Colonic mucosa (tissue), 4 donors: ENCODE measurements at regions not wholly inside any gene's neighbourhood (a gene's known extent, or its start where the extent isn't known, plus 50 kb on each side); places are given as distances from the start of the nearest gene placed in this dataset.

Experiments
- DNase-seq: peaks from one replicate; pipeline ENCODE4 v3.0.0-alpha.2; 2020
- H3K27ac ChIP-seq: fragments of 200-600 bp; one replicate; pipeline ENCODE4 v1.8.0; 2021
- H3K27me3 ChIP-seq: fragments of 200-600 bp; one replicate; pipeline ENCODE4 v1.8.0; 2021
- H3K36me3 ChIP-seq: fragments of 200-600 bp; one replicate; pipeline ENCODE4 v1.8.0; 2021
- H3K4me1 ChIP-seq: fragments of 200-600 bp; one replicate; pipeline ENCODE4 v1.8.0; 2021; ENCODE audit warnings: mild to moderate bottlenecking
- H3K4me3 ChIP-seq: fragments of 200-600 bp; one replicate; pipeline ENCODE4 v1.8.0; 2021
- H3K9ac ChIP-seq, 2 donors: one replicate each; pipeline ENCODE4 v1.7.0; 2013; ENCODE audit warnings: control low read depth in 2 of 2, low read depth in 2 of 2, low read length in 2 of 2
- H3K9me3 ChIP-seq: fragments of 200-600 bp; one replicate; pipeline ENCODE4 v1.8.0; 2021
- intact Hi-C: fragments of 100-400 bp; cut with DNase I; formaldehyde crosslinking; loops from one replicate; pipeline ENCODE4 v1.14.1; 2022
- TF ChIP-seq, protein P1 (sequence below): fragments of 200-600 bp; IDR thresholded peaks from one replicate; pipeline ENCODE4 v1.8.0; 2022; ENCODE audit warnings: antibody characterized with exemption, mild to moderate bottlenecking
- donor health status: healthy.
- donor health status: DM: no; HTN: no; CAD: no.
- donor health status: DM: no; HTN: no; CAD: no.

DNA sequence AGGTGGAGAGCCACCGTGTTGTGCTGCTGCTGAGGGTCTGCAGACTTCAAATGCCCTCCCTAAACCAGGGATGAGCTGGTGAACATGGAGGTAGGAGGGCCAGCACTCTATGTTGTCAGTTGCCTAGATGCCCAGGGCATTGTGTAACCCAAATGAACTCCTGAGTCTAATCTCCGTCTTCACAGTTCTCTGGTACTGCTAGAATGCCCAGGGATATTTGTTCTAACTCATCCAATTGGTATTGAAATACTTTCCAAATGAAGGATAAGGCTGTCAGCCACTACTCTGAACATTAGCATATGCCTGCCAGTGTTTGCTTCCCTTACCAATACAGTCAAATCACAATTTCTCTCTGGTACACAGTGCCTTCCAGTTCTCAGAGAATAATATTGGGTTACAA lies 492.6 kb downstream of the SLC4A3 start:
- no peak overlapping the region for H3K27ac ChIP-seq
- no peaks in the 10 kb centered on the region for H3K9me3 ChIP-seq
- no peaks in the 10 kb centered on the region for H3K27me3 ChIP-seq
- intact Hi-C loops, result no loop called here
- no peak overlapping the region for H3K9ac ChIP-seq
- no peaks in the 10 kb centered on the region for H3K36me3 ChIP-seq
- H3K4me1 ChIP-seq, result no peaks in the 10 kb centered on the region
- DNase-seq, result no peak
- no peak overlapping the region for H3K4me3 ChIP-seq
- TF ChIP-seq, protein P1, sequence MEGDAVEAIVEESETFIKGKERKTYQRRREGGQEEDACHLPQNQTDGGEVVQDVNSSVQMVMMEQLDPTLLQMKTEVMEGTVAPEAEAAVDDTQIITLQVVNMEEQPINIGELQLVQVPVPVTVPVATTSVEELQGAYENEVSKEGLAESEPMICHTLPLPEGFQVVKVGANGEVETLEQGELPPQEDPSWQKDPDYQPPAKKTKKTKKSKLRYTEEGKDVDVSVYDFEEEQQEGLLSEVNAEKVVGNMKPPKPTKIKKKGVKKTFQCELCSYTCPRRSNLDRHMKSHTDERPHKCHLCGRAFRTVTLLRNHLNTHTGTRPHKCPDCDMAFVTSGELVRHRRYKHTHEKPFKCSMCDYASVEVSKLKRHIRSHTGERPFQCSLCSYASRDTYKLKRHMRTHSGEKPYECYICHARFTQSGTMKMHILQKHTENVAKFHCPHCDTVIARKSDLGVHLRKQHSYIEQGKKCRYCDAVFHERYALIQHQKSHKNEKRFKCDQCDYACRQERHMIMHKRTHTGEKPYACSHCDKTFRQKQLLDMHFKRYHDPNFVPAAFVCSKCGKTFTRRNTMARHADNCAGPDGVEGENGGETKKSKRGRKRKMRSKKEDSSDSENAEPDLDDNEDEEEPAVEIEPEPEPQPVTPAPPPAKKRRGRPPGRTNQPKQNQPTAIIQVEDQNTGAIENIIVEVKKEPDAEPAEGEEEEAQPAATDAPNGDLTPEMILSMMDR, result no peak

DNA sequence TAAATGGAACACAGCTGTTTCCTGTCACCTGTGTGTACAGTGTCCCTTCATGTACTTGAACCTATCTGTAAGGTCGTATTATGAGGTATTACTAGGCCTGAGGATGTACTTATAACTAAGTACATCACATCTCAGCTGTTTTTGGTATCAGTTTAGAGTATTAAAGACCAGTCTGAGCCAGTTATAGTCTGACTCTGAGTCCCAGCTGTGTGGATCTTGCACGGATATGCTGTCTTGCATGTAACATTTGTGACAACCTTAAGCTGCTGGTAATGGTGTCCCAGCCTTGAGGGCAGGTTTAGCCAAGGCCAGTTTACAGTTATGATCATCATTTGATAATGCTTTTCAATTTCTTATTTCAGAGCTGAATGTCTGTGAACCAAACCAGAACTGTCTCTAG lies 496.3 kb downstream of the SLC4A3 start:
- Histone ChIP-seq H3K9me3 (no peaks in the 10 kb centered on the region), H3K36me3 (no peaks in the 10 kb centered on the region), H3K9ac (no peak overlapping the region), H3K4me1 (no peaks in the 10 kb centered on the region), H3K27me3 (no peaks in the 10 kb centered on the region), H3K4me3 (no peak overlapping the region), H3K27ac (no peak overlapping the region)
- TF ChIP-seq, protein P1, result no peak
- intact Hi-C loops, result no loop called here
- no peak for DNase-seq

DNA sequence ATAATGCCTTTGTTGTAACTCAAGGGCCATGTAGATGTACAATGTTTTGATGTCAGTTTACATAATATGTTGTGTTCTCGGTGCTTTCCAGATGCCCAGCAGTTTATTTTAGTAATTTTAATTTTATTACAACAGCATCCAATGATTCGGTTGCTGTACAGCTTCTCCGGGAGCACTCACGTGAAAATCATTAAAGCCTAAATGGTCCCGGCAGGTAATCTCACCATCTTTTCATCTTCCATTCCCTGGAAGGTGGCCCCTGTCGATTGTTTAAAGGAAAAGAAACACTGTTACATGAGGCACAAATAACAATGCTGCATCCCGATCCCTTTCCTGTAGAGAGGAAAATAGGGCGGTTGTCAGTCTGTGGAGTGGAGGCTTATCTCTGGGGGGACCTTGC lies 498.1 kb downstream of the SLC4A3 start:
- Histone ChIP-seq H3K4me3 (no peak overlapping the region), H3K4me1 (no peaks in the 10 kb centered on the region), H3K27ac (no peak overlapping the region), H3K9me3 (no peaks in the 10 kb centered on the region), H3K36me3 (no peaks in the 10 kb centered on the region), H3K9ac (no peak overlapping the region), H3K27me3 (no peaks in the 10 kb centered on the region)
- TF ChIP-seq, protein P1, result no peak
- no peak for DNase-seq
- intact Hi-C loops, result no loop called here

DNA sequence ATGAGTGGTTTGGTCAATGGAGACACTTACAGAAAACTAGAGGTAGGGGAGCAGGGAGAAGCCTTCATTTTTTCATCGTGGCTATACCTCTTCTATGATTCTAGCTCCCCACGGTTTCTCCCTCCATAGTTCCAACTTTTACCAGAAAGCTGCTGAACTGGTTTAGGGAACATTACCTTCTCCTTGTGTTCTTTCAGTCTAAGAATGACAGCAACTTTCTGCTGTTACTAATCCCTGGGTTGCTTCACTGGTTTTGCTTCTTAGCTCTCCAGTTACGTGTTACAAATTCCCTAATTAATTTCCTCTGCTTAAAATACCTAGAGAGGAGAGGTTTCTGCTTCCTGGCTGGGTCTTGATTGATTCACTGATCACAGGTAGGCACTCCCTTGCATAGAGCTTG lies 499.9 kb downstream of the SLC4A3 start:
- no peak for DNase-seq
- Histone ChIP-seq H3K27me3 (no peaks in the 10 kb centered on the region), H3K27ac (no peak overlapping the region), H3K36me3 (no peaks in the 10 kb centered on the region), H3K4me3 (no peak overlapping the region), H3K9me3 (no peaks in the 10 kb centered on the region), H3K9ac (no peak overlapping the region), H3K4me1 (no peaks in the 10 kb centered on the region)
- TF ChIP-seq, protein P1, result no peak
- intact Hi-C loops, result no loop called here

DNA sequence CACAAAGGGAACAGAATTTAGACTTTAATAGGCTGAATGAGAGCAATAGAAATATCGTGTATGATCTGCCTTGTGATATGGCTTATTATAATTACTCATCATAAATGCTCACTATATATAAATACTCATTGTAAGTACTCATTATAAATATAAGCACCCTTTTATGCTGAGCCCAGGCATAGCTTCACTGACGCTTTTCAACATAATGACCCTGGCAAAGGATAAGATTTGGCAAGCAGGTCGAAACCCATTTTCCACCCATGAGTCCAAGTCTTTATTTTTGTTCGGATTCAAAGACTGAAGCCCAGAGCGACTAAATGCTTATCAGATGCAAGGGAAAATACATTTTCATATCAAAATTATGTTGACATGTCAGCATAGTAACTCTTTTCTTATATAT lies 500.4 kb downstream of the SLC4A3 start:
- H3K9ac ChIP-seq, result no peak overlapping the region

More for the DNA sequence above, 500.4 kb downstream of the SLC4A3 start:
- Histone ChIP-seq H3K27ac (no peak overlapping the region), H3K9me3 (no peaks in the 10 kb centered on the region), H3K36me3 (no peaks in the 10 kb centered on the region), H3K27me3 (no peaks in the 10 kb centered on the region), H3K4me1 (no peaks in the 10 kb centered on the region), H3K4me3 (no peak overlapping the region)
- TF ChIP-seq, protein P1, result no peak
- DNase-seq, result no peak
- intact Hi-C loops, result no loop called here
